Activated CD8-positive, alpha-beta T cell treated with anti-CD3 and anti-CD28 coated beads for 36 hours (primary cell): ENCODE measurements at regions not wholly inside any gene's neighbourhood (a gene's known extent, or its start where the extent isn't known, plus 50 kb on each side); places are given as distances from the start of the nearest gene placed in this dataset.

ENCODE experiments used
- ATAC-seq: fragments of 200-7000 bp; cut with Tn5 transposase; one replicate; pipeline ENCODE4 v1.10.0; 2021; ENCODE audit warnings: mild to moderate bottlenecking, moderate library complexity
- CTCF ChIA-PET: fragments of 350-600 bp; sonication (Branson Sonifier 250); formaldehyde crosslinking; loops from one replicate; lab custom pipeline; 2021; ENCODE audit warnings: antibody characterized with exemption; lab: Charles Lee
- POLR2A ChIA-PET: fragments of 350-600 bp; sonication (Branson Sonifier 250); formaldehyde crosslinking; loops from one replicate; lab custom pipeline; 2021; ENCODE audit warnings: antibody characterized with exemption; lab: Charles Lee
- DNase-seq: peaks from one replicate; pipeline ENCODE4 v3.0.0-alpha.2; 2020
- H3K27ac Mint-ChIP-seq: one replicate; pipeline ENCODE4 v1.8.0; 2021; ENCODE audit warnings: mild to moderate bottlenecking, mixed read lengths
- H3K27me3 Mint-ChIP-seq: one replicate; pipeline ENCODE4 v1.8.0; 2021; ENCODE audit warnings: mixed read lengths
- H3K36me3 Mint-ChIP-seq: one replicate; pipeline ENCODE4 v1.8.0; 2021; ENCODE audit warnings: low read depth, mixed read lengths
- H3K4me1 Mint-ChIP-seq: one replicate; pipeline ENCODE4 v1.8.0; 2021; ENCODE audit warnings: low read depth, mixed read lengths
- H3K4me3 Mint-ChIP-seq: one replicate; pipeline ENCODE4 v1.8.0; 2021; ENCODE audit warnings: mild to moderate bottlenecking, moderate library complexity, mixed read lengths
- H3K9me3 Mint-ChIP-seq: one replicate; pipeline ENCODE4 v1.8.0; 2021; ENCODE audit warnings: mixed read lengths
- intact Hi-C: fragments of 100-400 bp; cut with micrococcal nuclease; formaldehyde crosslinking; loops from one replicate; pipeline ENCODE4 v1.10.0; 2022
- TF ChIP-seq, protein P1 (sequence below): fragments of 200-600 bp; IDR thresholded peaks from one replicate; pipeline ENCODE4 v1.8.0; 2022; ENCODE audit warnings: antibody characterized with exemption, mild to moderate bottlenecking

DNA sequence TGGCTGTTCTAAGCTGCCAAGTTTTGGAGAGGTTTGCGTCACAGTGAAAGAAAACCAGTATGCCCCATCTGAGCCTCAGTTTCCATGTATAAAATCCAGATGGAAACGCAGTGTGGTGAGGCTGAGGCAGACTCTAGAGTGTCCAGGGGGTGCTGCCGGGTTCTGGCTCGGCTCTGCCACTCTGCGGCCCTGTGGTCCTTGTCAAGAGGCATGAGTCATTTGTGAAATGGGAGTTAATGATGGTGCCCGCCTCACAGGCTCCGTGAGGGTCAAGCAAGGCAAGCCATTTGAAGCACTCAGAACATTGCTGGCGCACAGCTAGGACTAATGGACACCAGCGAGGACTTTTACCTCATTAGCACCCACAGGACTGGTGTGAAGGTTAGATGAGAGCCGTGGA lies 214.3 kb downstream of the PTPRU start:
- Mint-ChIP-seq H3K27me3 (no peaks in the 10 kb centered on the region), H3K4me1 (no peaks in the 10 kb centered on the region), H3K27ac (no peak overlapping the region), H3K9me3 (no peaks in the 10 kb centered on the region), H3K36me3 (no peaks in the 10 kb centered on the region), H3K4me3 (no peak overlapping the region)
- TF ChIP-seq, protein P1, sequence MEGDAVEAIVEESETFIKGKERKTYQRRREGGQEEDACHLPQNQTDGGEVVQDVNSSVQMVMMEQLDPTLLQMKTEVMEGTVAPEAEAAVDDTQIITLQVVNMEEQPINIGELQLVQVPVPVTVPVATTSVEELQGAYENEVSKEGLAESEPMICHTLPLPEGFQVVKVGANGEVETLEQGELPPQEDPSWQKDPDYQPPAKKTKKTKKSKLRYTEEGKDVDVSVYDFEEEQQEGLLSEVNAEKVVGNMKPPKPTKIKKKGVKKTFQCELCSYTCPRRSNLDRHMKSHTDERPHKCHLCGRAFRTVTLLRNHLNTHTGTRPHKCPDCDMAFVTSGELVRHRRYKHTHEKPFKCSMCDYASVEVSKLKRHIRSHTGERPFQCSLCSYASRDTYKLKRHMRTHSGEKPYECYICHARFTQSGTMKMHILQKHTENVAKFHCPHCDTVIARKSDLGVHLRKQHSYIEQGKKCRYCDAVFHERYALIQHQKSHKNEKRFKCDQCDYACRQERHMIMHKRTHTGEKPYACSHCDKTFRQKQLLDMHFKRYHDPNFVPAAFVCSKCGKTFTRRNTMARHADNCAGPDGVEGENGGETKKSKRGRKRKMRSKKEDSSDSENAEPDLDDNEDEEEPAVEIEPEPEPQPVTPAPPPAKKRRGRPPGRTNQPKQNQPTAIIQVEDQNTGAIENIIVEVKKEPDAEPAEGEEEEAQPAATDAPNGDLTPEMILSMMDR, result no peak
- POLR2A ChIA-PET, result interaction anchor here (0.7 kb wide), 1 partner anchor 11 kb away, joined by 3 read pairs; no protein-coding TSS in a partner anchor
- no peak for ATAC-seq
- intact Hi-C loops, result no loop called here
- no peak for DNase-seq
- CTCF ChIA-PET, result no interaction called here

DNA sequence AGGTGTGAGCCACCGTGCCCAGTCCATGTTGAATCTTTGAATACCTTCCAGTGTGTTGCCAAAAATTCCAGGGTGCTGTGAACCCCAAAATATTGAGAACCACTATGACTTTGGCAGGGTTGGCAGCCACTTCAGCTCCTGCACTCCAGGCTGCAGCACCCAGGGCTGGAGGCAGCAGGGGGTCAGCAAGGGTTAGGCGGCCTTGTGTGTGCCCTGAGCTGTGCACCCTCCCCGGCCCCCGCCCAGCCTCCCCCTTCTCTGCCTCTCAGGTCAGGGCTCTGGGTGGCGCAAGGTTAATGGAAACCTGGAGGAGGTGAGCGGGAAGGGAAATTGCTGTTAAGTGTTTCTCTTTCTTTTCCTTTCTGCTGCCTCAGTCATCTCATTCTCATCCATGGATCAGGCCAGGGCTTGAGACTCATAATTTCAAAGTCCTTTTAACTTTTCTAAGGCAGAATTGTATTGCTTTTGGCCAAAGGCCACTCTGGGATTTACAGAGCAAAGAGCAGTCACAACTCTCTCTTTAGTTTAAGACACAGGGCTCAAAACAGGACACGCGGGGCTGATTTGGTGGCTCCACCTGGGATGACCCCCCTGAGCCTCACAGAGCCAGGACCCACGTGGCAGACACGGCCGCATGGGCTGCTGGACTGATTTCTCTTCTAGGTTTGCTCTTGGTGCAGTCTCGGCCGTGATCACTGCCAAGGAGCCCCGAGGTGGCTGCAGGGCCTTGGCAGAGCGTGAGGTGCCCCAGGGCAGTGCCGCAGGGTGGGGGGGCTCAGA lies 212.3 kb downstream of the PTPRU start:
- DNase-seq (no peak), ATAC-seq (no peak)
- Mint-ChIP-seq H3K27ac (no peak overlapping the region), H3K4me1 (no peaks in the 10 kb centered on the region), H3K27me3 (peaks cover 5% of the 10 kb centered on the region), H3K36me3 (no peaks in the 10 kb centered on the region), H3K9me3 (no peaks in the 10 kb centered on the region), H3K4me3 (no peak overlapping the region)
- intact Hi-C loops, result no loop called here
- ChIA-PET POLR2A (no interaction called here), CTCF (no interaction called here)
- TF ChIP-seq, protein P1, result no peak

DNA sequence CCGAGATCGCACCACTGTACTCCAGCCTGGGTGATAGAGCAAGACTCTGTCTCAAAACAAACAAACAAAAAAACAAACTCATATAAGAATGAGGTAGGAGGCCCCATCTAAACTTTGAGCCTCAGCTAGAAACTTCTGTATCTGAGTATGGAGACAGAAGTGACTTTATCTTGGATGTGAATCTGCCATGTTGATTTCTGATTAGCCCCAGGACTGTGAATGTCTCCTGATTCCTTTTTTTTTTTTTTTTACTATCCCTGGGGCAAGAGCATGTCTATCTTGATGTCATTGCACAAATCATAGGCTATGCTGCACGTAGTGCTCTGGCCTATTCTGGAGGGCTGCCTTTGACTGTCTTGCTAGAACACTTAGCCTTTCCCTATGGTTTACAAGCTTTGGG lies 211.0 kb downstream of the PTPRU start:
- intact Hi-C loops, result no loop called here
- no peaks in the 10 kb centered on the region for H3K9me3 Mint-ChIP-seq
- H3K27me3 Mint-ChIP-seq, result peaks cover 5% of the 10 kb centered on the region
- CTCF ChIA-PET, result no interaction called here
- DNase-seq (no peak), ATAC-seq (no peak)
- no peak overlapping the region for H3K27ac Mint-ChIP-seq
- no peaks in the 10 kb centered on the region for H3K36me3 Mint-ChIP-seq
- no peak overlapping the region for H3K4me3 Mint-ChIP-seq
- TF ChIP-seq, protein P1, result no peak
- no peaks in the 10 kb centered on the region for H3K4me1 Mint-ChIP-seq
- POLR2A ChIA-PET, result interaction anchor here (0.6 kb wide), 1 partner anchor 265 kb away, joined by 3 read pairs; no protein-coding TSS in a partner anchor

DNA sequence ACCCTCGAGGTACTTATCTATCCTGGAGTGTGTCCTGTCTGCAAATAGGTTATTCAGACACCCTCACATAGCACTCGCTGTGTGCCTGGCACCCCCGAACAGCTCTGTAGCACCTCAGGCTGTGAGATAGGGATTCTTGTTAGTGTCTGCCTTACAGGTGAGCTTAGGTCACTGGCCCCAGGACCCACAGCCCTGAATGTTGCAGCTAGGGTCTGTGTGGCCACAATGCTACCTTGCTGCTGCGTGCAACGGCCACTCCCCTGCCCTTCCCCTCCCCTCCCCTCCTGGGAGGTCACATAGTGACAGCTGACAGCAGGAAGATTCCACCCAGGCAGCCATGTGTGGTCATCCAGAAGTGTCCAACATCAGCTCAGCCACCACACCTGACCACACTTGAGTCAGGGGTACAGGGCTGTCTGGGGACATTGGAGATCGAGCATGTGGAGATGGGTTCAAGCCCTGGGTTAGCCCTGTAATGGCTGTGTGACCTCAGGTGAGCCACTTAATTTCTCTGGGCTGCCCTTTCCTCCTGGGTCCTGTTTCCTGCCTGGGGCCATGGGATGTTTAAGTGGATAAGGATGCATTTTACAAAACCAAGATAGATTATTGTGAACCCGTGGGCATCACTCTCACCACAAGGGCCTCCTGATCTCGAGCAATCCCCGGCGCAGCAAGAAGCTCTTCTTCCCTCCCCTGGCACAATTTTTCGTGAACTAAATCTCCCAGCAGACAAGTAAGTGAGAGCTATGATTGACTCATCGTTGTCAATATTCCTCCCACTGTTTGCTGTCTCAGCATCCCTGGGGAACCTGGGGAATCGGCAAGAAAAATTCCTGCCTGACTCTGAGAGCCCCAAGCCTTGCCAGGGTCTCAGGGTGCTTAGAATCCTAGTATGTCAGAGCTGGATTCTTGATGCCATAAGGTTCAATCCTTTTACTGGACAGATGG lies 208.7 kb downstream of the PTPRU start:
- intact Hi-C loops, result no loop called here
- ChIA-PET POLR2A (no interaction called here), CTCF (no interaction called here)
- Mint-ChIP-seq H3K27me3 (peaks cover 5% of the 10 kb centered on the region), H3K9me3 (no peaks in the 10 kb centered on the region), H3K4me1 (no peaks in the 10 kb centered on the region), H3K27ac (no peak overlapping the region), H3K36me3 (no peaks in the 10 kb centered on the region), H3K4me3 (no peak overlapping the region)
- TF ChIP-seq, protein P1, result no peak
- DNase-seq (no peak), ATAC-seq (no peak)
